GM19328 (cell line): ENCODE measurements at regions not wholly inside any gene's neighbourhood (a gene's known extent, or its start where the extent isn't known, plus 50 kb on each side); places are given as distances from the start of the nearest gene placed in this dataset.
"Not testable (repeated sequence)": the region's sequence is repeated elsewhere in the genome, so short reads cannot be mapped to it uniquely, and the experiment has no call there.

Experiments used
- ATAC-seq: cut with Tn5 transposase; IDR thresholded peaks from one replicate; pipeline ENCODE4 v1.9.1; 2021; ENCODE audit warnings: mild to moderate bottlenecking, moderate library complexity; ENCODE audit not compliant: unreplicated experiment

GRCh38 chr2:173711816-173712215 is 253.4 kb downstream of the SP3 start:
- no peak for ATAC-seq

GRCh38 chr2:173713904-173714555 is 251.1 kb downstream of the SP3 start:
- no peak for ATAC-seq

GRCh38 chr2:173715441-173715840 is 249.7 kb downstream of the SP3 start:
- no peak for ATAC-seq

- ATAC-seq = no peak
These were observed 248.6 kb downstream of the SP3 start for GRCh38 chr2:173716458-173717052.

GRCh38 chr2:173719471-173719870 is 245.7 kb downstream of the SP3 start:
- ATAC-seq = no peak

GRCh38 chr2:173720306-173720705 is 244.9 kb downstream of the SP3 start:
- no peak for ATAC-seq

- no peak for ATAC-seq
These were observed 230.4 kb downstream of the SP3 start for GRCh38 chr2:173734797-173735196.

- ATAC-seq = not testable (repeated sequence)
These were observed 227.1 kb downstream of the SP3 start for GRCh38 chr2:173737954-173738575.

- ATAC-seq = no peak
These were observed 226.2 kb downstream of the SP3 start for GRCh38 chr2:173739006-173739405.

GRCh38 chr2:173740639-173741038 is 224.5 kb downstream of the SP3 start:
- ATAC-seq = no peak

GRCh38 chr2:173741759-173742158 is 223.4 kb downstream of the SP3 start:
- no peak for ATAC-seq

- ATAC-seq = no peak
These were observed 218.1 kb downstream of the SP3 start for GRCh38 chr2:173747035-173747434.

GRCh38 chr2:173749315-173749714 is 215.9 kb downstream of the SP3 start:
- no peak for ATAC-seq

- ATAC-seq = no peak
These were observed 214.8 kb downstream of the SP3 start for GRCh38 chr2:173750353-173750801.

- ATAC-seq = no peak
These were observed 214.3 kb downstream of the SP3 start for GRCh38 chr2:173750831-173751230.

- ATAC-seq = no peak
These were observed 213.8 kb downstream of the SP3 start for GRCh38 chr2:173751245-173751975.

- no peak for ATAC-seq
These were observed 213.0 kb downstream of the SP3 start for GRCh38 chr2:173752152-173752551.

GRCh38 chr2:173753441-173753840 is 211.7 kb downstream of the SP3 start:
- no peak for ATAC-seq

- ATAC-seq = no peak
These were observed 211.0 kb downstream of the SP3 start for GRCh38 chr2:173754165-173754564.

- no peak for ATAC-seq
These were observed 210.3 kb downstream of the SP3 start for GRCh38 chr2:173754837-173755236.

GRCh38 chr2:173755798-173756197 is 209.4 kb downstream of the SP3 start:
- ATAC-seq = no peak

- ATAC-seq = no peak
These were observed 205.2 kb downstream of the SP3 start for GRCh38 chr2:173759959-173760358.
